Fibroblast of villous mesenchyme (primary cell): ENCODE measurements at regions not wholly inside any gene's neighbourhood (a gene's known extent, or its start where the extent isn't known, plus 50 kb on each side); places are given as distances from the start of the nearest gene placed in this dataset. TPM values are rescaled to one million over a fixed set of nuclear protein-coding genes. Genes with fewer than 3 reads are reported as not detected.

ENCODE experiments used
- DNase-seq: peaks from one replicate; pipeline ENCODE4 v3.0.0-alpha.2; 2010; ENCODE audit warnings: low read depth
- H3K4me3 ChIP-seq: 2 replicates; pipeline ENCODE4 v1.5.1; 2011; ENCODE audit warnings: low read depth, mild to moderate bottlenecking, low read length
- small RNA-seq: library from RNA; depleted of rRNA; stranded (forward); fragments of <200 nt; gene quantifications from one replicate; pipeline ENCODE3, GENCODE V24; 2012
- TF ChIP-seq, protein P1 (sequence below): IDR thresholded peaks from 2 replicates; pipeline ENCODE4 v1.5.1; 2012; ENCODE audit warnings: low read depth, mild to moderate bottlenecking, low read length; ENCODE audit not compliant: insufficient read depth

GRCh38 chr22:25508761-25509321 is 55.6 kb upstream of the GRK3 start:
- DNase-seq = no peak
- no peak overlapping the region for H3K4me3 ChIP-seq
- TF ChIP-seq, protein P1, sequence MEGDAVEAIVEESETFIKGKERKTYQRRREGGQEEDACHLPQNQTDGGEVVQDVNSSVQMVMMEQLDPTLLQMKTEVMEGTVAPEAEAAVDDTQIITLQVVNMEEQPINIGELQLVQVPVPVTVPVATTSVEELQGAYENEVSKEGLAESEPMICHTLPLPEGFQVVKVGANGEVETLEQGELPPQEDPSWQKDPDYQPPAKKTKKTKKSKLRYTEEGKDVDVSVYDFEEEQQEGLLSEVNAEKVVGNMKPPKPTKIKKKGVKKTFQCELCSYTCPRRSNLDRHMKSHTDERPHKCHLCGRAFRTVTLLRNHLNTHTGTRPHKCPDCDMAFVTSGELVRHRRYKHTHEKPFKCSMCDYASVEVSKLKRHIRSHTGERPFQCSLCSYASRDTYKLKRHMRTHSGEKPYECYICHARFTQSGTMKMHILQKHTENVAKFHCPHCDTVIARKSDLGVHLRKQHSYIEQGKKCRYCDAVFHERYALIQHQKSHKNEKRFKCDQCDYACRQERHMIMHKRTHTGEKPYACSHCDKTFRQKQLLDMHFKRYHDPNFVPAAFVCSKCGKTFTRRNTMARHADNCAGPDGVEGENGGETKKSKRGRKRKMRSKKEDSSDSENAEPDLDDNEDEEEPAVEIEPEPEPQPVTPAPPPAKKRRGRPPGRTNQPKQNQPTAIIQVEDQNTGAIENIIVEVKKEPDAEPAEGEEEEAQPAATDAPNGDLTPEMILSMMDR = no peak

- TF ChIP-seq, protein P1 = no peak
- no peak overlapping the region for H3K4me3 ChIP-seq
- no peak for DNase-seq
These were observed 55.1 kb upstream of the GRK3 start for GRCh38 chr22:25509374-25509791.

DNA sequence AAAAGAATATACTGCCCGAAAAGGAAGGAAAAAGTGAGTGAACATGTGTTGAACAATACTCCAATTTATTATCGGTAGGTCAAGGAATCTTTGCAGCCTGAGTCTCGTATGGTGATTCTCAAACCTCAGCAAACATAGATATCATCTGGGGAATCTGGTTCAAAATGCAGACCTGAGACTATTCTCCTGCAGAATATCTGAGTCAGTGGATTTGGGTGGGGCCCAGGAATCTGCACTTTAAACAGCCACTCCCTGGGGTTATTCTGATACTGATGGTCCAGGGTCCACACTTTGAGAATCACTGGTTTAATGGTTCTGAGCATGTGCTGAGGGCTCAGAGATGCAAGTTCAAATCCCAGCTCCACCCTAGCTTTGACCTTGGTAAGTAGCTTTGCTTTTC is 53.6 kb upstream of the GRK3 start:
- DNase-seq = no peak
- TF ChIP-seq, protein P1 = no peak

GRCh38 chr22:25511725-25512124 is 52.8 kb upstream of the GRK3 start:
- TF ChIP-seq, protein P1 = no peak
- DNase-seq = no peak
- H3K4me3 ChIP-seq = no peak overlapping the region

More for the DNA sequence above, 53.6 kb upstream of the GRK3 start:
- H3K4me3 ChIP-seq = no peak overlapping the region

DNA sequence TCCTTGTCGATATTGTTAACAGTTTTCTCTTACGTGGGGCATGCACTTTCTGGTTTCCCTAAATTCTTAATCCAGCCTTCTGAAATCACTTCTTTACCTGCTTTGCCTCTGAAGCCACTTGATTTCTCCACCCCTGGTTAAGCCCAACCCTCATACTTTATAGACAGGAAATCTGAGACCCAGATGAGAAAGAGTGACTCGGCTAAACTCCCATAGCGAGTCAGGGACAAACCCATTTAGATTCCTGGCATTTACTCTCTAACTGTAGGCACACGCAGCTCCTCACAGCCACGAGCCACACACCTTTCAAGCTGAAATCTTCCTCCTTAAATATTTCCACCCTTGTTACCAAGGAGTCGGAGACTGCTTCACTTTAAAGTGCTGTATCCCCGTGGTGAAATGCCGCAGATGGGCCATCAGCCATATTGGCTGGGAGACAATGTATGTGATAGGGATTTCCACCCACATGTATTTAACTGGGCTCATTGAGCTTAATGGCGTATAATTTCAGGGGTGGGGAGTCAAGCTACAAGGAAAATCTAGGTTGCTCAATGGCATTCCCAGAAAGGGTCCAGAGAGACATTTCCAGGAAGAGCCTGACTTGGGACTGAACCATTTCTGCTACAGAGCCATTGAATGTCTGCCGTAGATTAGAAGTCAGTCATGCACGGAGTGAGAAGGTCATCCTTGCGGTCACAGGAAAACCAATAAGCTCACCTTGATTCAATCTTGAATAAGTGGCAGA is 49.9 kb upstream of the GRK3 start:
- DNase-seq = no peak
- TF ChIP-seq, protein P1 = no peak
- no peak overlapping the region for H3K4me3 ChIP-seq

Small RNA genes in the stretch of these regions (small RNA-seq; reads per million reads assigned to genes)
- gene IGLL3P = not detected
- gene MIR6817 = not detected
